ENCODE measurements at regions not wholly inside any gene's neighbourhood (a gene's known extent, or its start where the extent isn't known, plus 50 kb on each side); places are given as distances from the start of the nearest gene placed in this dataset.

GRCh38 chr4:179328627-179329026 is 1886.4 kb upstream of the AGA start:
- TF ChIP-seq CTCF (IDR thresholded peaks at IDR 0.05; ENCODE audit: low read length) (no peak), EZH2phosphoT487 (IDR thresholded peaks at IDR 0.05; ENCODE audit: low read length) (no peak), EZH2 (optimal IDR thresholded peaks at IDR 0.05; ENCODE audit: low read depth, low read length) (no peak)

Data from MM.1S (cell line).